Neural progenitor cell (in vitro differentiated cells): ENCODE measurements at regions not wholly inside any gene's neighbourhood (a gene's known extent, or its start where the extent isn't known, plus 50 kb on each side); places are given as distances from the start of the nearest gene placed in this dataset.

ENCODE experiments used
- DNase-seq: peaks from one replicate; pipeline ENCODE4 v3.0.0-alpha.2; 2016; ENCODE audit warnings: low spot score
- H2AFZ ChIP-seq: fragments of 200-600 bp; sonication (generic); replicated peaks from 2 replicates; pipeline ENCODE4 v1.6.1; 2016; ENCODE audit warnings: antibody characterized with exemption
- H3F3A ChIP-seq: fragments of 200-600 bp; sonication (generic); 2 replicates; pipeline ENCODE4 v1.6.1; 2016; ENCODE audit warnings: antibody characterized with exemption, low read depth
- H3K27ac ChIP-seq: fragments of 200-600 bp; sonication (generic); 2 replicates; pipeline ENCODE4 v1.5.1; 2016; ENCODE audit warnings: mild to moderate bottlenecking
- H3K27me3 ChIP-seq: fragments of 200-600 bp; sonication (generic); 2 replicates; pipeline ENCODE4 v1.6.1; 2016; ENCODE audit warnings: mild to moderate bottlenecking, moderate library complexity
- H3K36me3 ChIP-seq: fragments of 200-600 bp; sonication (generic); 2 replicates; pipeline ENCODE4 v1.5.1; 2016
- H3K4me1 ChIP-seq: fragments of 200-600 bp; sonication (generic); 2 replicates; pipeline ENCODE4 v1.6.1; 2016; ENCODE audit warnings: mixed run types
- H3K4me2 ChIP-seq: fragments of 200-600 bp; sonication (generic); 2 replicates; pipeline ENCODE4 v1.6.1; 2016
- H3K4me3 ChIP-seq: fragments of 200-600 bp; sonication (generic); 2 replicates; pipeline ENCODE4 v1.5.1; 2016
- H3K79me2 ChIP-seq: fragments of 200-600 bp; sonication (generic); 2 replicates; pipeline ENCODE4 v1.6.1; 2016; ENCODE audit warnings: low read depth
- H3K9ac ChIP-seq: fragments of 200-600 bp; sonication (generic); 2 replicates; pipeline ENCODE4 v1.6.1; 2016
- H3K9me3 ChIP-seq: fragments of 200-600 bp; sonication (generic); 2 replicates; pipeline ENCODE4 v1.5.1; 2016; ENCODE audit warnings: low read depth
- H4K20me1 ChIP-seq: fragments of 200-600 bp; sonication (generic); 2 replicates; pipeline ENCODE4 v1.6.1; 2016; ENCODE audit warnings: low read depth
- H3K27ac Mint-ChIP-seq: 3 replicates; pipeline ENCODE4 v1.8.0; 2021; ENCODE audit warnings: mixed read lengths
- H3K27me3 Mint-ChIP-seq: 2 replicates; pipeline ENCODE4 v1.8.0; 2022; ENCODE audit warnings: low read depth, mild to moderate bottlenecking, inconsistent platforms, moderate library complexity, mixed read lengths; ENCODE audit not compliant: insufficient read depth
- H3K36me3 Mint-ChIP-seq: 3 replicates; pipeline ENCODE4 v1.8.0; 2021; ENCODE audit warnings: mixed read lengths
- H3K4me1 Mint-ChIP-seq: 3 replicates; pipeline ENCODE4 v1.8.0; 2021; ENCODE audit warnings: mixed read lengths
- H3K4me3 Mint-ChIP-seq: 3 replicates; pipeline ENCODE4 v1.8.0; 2021; ENCODE audit warnings: mild to moderate bottlenecking, moderate library complexity, mixed read lengths
- H3K9me3 Mint-ChIP-seq: 3 replicates; pipeline ENCODE4 v1.8.0; 2020; ENCODE audit warnings: mixed read lengths
- CTCF ChIP-seq: fragments of 200-600 bp; sonication (generic); IDR thresholded peaks from 2 replicates; pipeline ENCODE4 v1.5.1; 2017; ENCODE audit warnings: antibody characterized with exemption, mild to moderate bottlenecking
- EZH2 ChIP-seq: fragments of 200-600 bp; sonication (generic); IDR thresholded peaks from 2 replicates; pipeline ENCODE4 v1.6.1; 2017; ENCODE audit warnings: antibody characterized with exemption, mild to moderate bottlenecking, moderate library complexity
- EZH2phosphoT487 ChIP-seq: fragments of 200-600 bp; sonication (generic); IDR thresholded peaks from 2 replicates; pipeline ENCODE4 v1.6.1; 2017; ENCODE audit warnings: antibody characterized with exemption

GRCh38 chr4:138665851-138666250 is 349.7 kb upstream of the NOCT start:
- Histone ChIP-seq H3K9me3 (no peaks in the 10 kb centered on the region), H3K4me3 (no peak overlapping the region), H3K4me1 (peaks cover 5% of the 10 kb centered on the region), H3K27ac (no peak overlapping the region), H3K9ac (no peak overlapping the region), H3F3A (no peaks in the 10 kb centered on the region), H2AFZ (no peak overlapping the region), H3K4me2 (no peak overlapping the region), H3K27me3 (peaks cover 40% of the 10 kb centered on the region), H3K36me3 (no peaks in the 10 kb centered on the region), H4K20me1 (no peaks in the 10 kb centered on the region), H3K79me2 (no peaks in the 10 kb centered on the region)
- H3K4me1 Mint-ChIP-seq: peaks cover 7% of the 10 kb centered on the region
- no peaks in the 10 kb centered on the region for H3K36me3 Mint-ChIP-seq
- peaks cover 13% of the 10 kb centered on the region for H3K9me3 Mint-ChIP-seq
- TF ChIP-seq EZH2 (no peak), CTCF (no peak), EZH2phosphoT487 (no peak)
- no peak overlapping the region for H3K27ac Mint-ChIP-seq
- no peak overlapping the region for H3K4me3 Mint-ChIP-seq
- no peak for DNase-seq
- peaks cover 5% of the 10 kb centered on the region for H3K27me3 Mint-ChIP-seq

- H3F3A ChIP-seq: peaks cover 19% of the 10 kb centered on the region
- no peak overlapping the region for H3K27ac Mint-ChIP-seq
- no peak overlapping the region for H3K4me2 ChIP-seq
- peaks cover 4% of the 10 kb centered on the region for H4K20me1 ChIP-seq
- no peaks in the 10 kb centered on the region for H3K36me3 ChIP-seq
- peaks cover 25% of the 10 kb centered on the region for H3K4me1 ChIP-seq
- no peaks in the 10 kb centered on the region for H3K9me3 ChIP-seq
- H2AFZ ChIP-seq: no peak overlapping the region
- H3K79me2 ChIP-seq: no peaks in the 10 kb centered on the region
- TF ChIP-seq EZH2phosphoT487: no peak
- no peak for TF ChIP-seq EZH2
- no peak for TF ChIP-seq CTCF
- no peak for DNase-seq
- H3K9me3 Mint-ChIP-seq: peaks cover 13% of the 10 kb centered on the region
- H3K27ac ChIP-seq: no peak overlapping the region
- no peak overlapping the region for H3K9ac ChIP-seq
- peaks cover 2% of the 10 kb centered on the region for H3K27me3 Mint-ChIP-seq
- H3K27me3 ChIP-seq: peaks cover 48% of the 10 kb centered on the region
- no peak overlapping the region for H3K4me3 Mint-ChIP-seq
- peaks cover 23% of the 10 kb centered on the region for H3K4me1 Mint-ChIP-seq
- no peaks in the 10 kb centered on the region for H3K36me3 Mint-ChIP-seq
- H3K4me3 ChIP-seq: no peak overlapping the region
These were observed 351.7 kb upstream of the NOCT start for GRCh38 chr4:138663883-138664282.

GRCh38 chr4:138659812-138660316 is 355.7 kb upstream of the NOCT start:
- Histone ChIP-seq H3K27me3 (peaks cover 48% of the 10 kb centered on the region), H3K4me1 (peaks cover 32% of the 10 kb centered on the region), H3K36me3 (no peaks in the 10 kb centered on the region), H3K9me3 (no peaks in the 10 kb centered on the region), H3K4me2 (peak overlapping the region; percentile 72), H3K9ac (no peak overlapping the region), H3K79me2 (no peaks in the 10 kb centered on the region), H3F3A (peaks cover 33% of the 10 kb centered on the region), H4K20me1 (peaks cover 4% of the 10 kb centered on the region), H3K4me3 (peak overlapping the region; percentile 23), H3K27ac (no peak overlapping the region), H2AFZ (no peak overlapping the region)
- no peaks in the 10 kb centered on the region for H3K27me3 Mint-ChIP-seq
- TF ChIP-seq CTCF: no peak
- peak; percentile 37 for TF ChIP-seq EZH2phosphoT487
- TF ChIP-seq EZH2: no peak
- no peaks in the 10 kb centered on the region for H3K36me3 Mint-ChIP-seq
- H3K4me3 Mint-ChIP-seq: peak overlapping the region; percentile 31
- H3K27ac Mint-ChIP-seq: peak overlapping the region; percentile 20
- peaks cover 35% of the 10 kb centered on the region for H3K4me1 Mint-ChIP-seq
- H3K9me3 Mint-ChIP-seq: peaks cover 2% of the 10 kb centered on the region
- peak; percentile 56 for DNase-seq
